Ramos (cell line): ENCODE measurements at regions not wholly inside any gene's neighbourhood (a gene's known extent, or its start where the extent isn't known, plus 50 kb on each side); places are given as distances from the start of the nearest gene placed in this dataset.

Experiments used
- in situ Hi-C: fragments of 300-500 bp; cut with MboI; formaldehyde crosslinking; loops from one replicate; pipeline ENCODE4 v1.14.3; 2022; ENCODE audit warnings: low sequenced_read_pairs; ENCODE audit not compliant: unreplicated experiment

DNA sequence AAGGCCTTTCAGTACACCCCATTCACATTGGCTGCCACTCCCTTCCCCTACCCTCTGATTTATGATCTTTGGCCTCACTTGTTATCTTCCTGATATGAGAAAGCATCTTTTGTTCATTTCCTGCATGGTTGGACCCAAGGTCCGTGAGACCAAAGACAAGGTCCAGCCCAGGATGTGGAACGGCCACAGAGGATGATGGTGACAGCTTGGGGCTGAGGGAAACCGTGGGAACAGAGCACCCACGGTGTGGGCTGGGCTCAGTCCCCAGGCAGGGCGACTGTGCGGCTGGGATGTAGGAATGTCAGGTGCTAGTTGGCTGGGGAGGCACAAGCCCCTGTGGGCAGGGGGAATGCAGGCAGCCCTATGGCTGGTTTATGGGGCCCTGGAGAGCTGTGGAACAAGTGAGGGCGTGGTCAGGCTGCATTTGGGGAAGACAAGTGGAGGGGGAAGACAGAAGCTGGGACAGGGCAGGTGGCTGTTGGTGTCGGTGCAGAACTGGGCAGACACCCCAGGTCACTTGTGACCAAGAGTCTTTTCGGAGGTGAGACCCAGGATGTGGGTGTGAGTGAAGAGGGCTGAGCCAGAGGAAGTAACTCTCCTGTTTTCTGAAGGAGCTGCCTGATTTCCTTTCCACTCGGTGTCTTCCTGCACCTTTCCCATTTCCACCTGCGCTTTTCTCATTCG, 51.7 kb upstream of the IGFBP3 start:
- in situ Hi-C loops = no loop called here

DNA sequence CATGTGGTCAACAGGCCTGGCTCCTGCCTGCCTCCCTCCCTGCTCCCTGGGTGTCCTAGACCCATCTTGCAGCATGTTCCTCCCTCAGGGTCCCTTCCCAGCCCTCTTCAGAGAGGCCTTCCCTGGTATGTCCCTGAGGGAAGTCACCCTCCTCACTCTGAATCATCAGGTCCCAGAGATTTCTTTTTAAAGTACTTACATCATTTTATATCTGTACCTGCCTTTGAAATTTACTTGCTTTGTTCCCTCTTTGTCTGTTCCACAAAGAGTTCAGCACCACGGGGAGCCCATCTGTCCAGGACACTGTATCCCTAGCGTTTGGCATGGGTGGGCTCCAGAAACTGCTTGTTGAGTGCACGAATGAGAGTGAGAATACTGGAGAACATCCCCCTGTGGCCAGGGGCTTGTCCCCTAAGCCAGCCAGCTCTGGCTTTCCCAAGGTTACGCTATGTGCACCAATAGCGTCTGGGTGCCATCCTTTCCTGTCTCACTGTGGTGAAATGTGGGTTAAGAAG, 50.6 kb upstream of the IGFBP3 start:
- in situ Hi-C loops = no loop called here

DNA sequence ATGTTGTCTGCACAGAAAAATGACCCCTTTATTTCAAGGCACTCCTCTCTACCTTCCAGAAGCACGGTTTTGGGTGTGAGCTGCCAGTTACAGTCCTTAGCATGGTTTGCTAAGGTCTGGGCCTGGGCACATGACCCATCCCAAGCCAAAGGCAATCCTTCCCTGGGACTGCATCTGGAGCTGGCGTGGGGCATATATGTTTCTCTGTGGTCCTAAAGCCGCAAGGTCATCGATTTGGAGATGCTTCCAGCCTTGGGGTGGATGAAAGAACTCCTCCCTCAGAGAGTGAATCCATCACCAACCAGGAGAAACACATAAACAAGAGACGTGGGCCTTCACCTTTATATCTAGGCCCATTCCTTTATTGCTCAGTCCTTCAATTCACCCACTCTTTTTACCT, 50.1 kb upstream of the IGFBP3 start:
- in situ Hi-C loops = no loop called here
